ENCODE measurements at regions not wholly inside any gene's neighbourhood (a gene's known extent, or its start where the extent isn't known, plus 50 kb on each side); places are given as distances from the start of the nearest gene placed in this dataset.
A peak's percentile ranks its signal among the peaks of the same experiment; 100 is the strongest.

DNA sequence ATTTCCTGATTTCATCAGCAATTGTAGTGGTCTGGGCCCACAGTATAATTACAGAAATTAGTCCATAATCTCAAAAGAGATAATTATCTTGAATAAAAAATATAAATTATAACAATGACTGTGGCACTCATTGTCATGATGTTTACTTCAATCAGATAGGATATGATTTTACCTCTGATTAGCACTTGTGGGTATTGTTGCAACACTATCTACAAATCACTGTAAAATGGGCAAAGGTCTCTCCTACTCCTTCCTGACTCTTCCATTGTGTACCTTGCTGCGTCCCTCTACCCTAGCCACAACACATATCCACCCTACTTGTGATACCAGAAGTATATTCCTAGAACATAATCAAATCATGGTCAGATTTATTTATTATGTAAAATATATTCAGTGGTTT, 200.9 kb upstream of the TRIB2 start:
- no peak overlapping the region for H3K27ac ChIP-seq (ENCODE audit: low read length)
- no peaks in the 10 kb centered on the region for H3K4me1 ChIP-seq (ENCODE audit: control insufficient read depth, insufficient read depth, low read length)
- H3K4me3 ChIP-seq (ENCODE audit: low read depth in 2 of 2, low read length in 2 of 2): no peak overlapping the region
- H3K9me3 ChIP-seq (ENCODE audit: control insufficient read depth, insufficient read depth, low read depth, low read length): no peaks in the 10 kb centered on the region
- no peaks in the 10 kb centered on the region for H3K36me3 ChIP-seq (ENCODE audit: control insufficient read depth, insufficient read depth, low read length)
- no TSS peak for BruUV-seq (replicated peaks)
- in situ Hi-C loops (cut with HindIII; ENCODE audit: low pct_unique_long_range_greater_than_20kb, low sequenced_read_pairs): no loop called here
- TF ChIP-seq POLR2AphosphoS5 (IDR thresholded peaks at IDR 0.05; ENCODE audit: low read depth, low read length) (no peak), TCF7L2 (IDR thresholded peaks at IDR 0.05; ENCODE audit: low read depth, low read length) (no peak), SIN3A (IDR thresholded peaks at IDR 0.05; ENCODE audit: borderline replicate concordance, insufficient read depth, low read depth, low read length) (no peak)
- TF ChIP-seq, protein P1, sequence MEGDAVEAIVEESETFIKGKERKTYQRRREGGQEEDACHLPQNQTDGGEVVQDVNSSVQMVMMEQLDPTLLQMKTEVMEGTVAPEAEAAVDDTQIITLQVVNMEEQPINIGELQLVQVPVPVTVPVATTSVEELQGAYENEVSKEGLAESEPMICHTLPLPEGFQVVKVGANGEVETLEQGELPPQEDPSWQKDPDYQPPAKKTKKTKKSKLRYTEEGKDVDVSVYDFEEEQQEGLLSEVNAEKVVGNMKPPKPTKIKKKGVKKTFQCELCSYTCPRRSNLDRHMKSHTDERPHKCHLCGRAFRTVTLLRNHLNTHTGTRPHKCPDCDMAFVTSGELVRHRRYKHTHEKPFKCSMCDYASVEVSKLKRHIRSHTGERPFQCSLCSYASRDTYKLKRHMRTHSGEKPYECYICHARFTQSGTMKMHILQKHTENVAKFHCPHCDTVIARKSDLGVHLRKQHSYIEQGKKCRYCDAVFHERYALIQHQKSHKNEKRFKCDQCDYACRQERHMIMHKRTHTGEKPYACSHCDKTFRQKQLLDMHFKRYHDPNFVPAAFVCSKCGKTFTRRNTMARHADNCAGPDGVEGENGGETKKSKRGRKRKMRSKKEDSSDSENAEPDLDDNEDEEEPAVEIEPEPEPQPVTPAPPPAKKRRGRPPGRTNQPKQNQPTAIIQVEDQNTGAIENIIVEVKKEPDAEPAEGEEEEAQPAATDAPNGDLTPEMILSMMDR (IDR thresholded peaks at IDR 0.05): no peak
- no peaks in the 10 kb centered on the region for H3K27me3 ChIP-seq (ENCODE audit: control insufficient read depth, insufficient read depth, low read length)
- DNase-seq (ENCODE audit: low read depth, low spot score) (no peak), ATAC-seq (no peak)
- POLR2A ChIA-PET: no interaction called here
- CTCF ChIA-PET: no interaction called here
- intact Hi-C loops (cut with micrococcal nuclease; ENCODE audit: unreplicated experiment): no loop called here

DNA sequence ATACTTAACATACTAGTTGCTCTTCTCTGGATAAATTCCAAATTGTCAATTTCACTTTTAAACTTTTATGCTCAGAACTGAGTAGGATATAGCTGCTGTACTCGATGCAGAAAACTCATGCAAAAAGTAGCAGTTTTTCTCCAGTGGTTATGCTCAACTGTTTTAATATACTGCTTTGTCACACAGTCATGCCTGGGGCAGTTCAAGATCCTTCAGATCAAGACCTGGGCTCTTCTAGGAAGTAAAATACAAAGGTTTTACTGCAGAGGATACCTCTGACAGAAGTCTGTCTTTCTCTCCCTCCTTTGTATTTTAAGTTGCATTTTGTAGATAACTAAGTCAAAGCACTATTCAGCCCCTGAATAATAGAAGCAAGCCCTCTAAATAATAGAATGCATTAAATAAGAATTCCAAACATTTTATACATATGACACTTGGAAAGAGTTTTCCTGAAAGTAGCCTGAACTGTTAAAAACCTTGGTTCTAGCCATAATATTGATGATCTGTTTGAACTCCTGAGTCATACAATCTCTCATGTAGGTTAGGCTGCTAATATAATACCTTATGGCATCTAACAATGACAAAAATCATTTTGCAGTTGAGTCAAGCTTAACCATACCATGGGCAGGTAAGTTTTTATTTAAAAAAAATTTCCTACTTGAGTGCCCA, 183.3 kb upstream of the TRIB2 start:
- DNase-seq (ENCODE audit: low read depth, low spot score): no peak
- no peaks in the 10 kb centered on the region for H3K27me3 ChIP-seq (ENCODE audit: control insufficient read depth, insufficient read depth, low read length)
- ATAC-seq: no peak
- ChIA-PET POLR2A (no interaction called here), CTCF (no interaction called here)
- no peaks in the 10 kb centered on the region for H3K9me3 ChIP-seq (ENCODE audit: control insufficient read depth, insufficient read depth, low read depth, low read length)
- peaks cover 24% of the 10 kb centered on the region for H3K4me1 ChIP-seq (ENCODE audit: control insufficient read depth, insufficient read depth, low read length)
- no TSS peak for BruUV-seq (replicated peaks)
- no peak overlapping the region for H3K4me3 ChIP-seq (ENCODE audit: low read depth in 2 of 2, low read length in 2 of 2)
- in situ Hi-C loops (cut with HindIII; ENCODE audit: low pct_unique_long_range_greater_than_20kb, low sequenced_read_pairs) (no loop called here), intact Hi-C loops (cut with micrococcal nuclease; ENCODE audit: unreplicated experiment) (loop anchor here (10.0 kb wide), 1 partner anchor 181 kb away; the partner anchor contains the start of gene TRIB2)
- TF ChIP-seq, protein P2, sequence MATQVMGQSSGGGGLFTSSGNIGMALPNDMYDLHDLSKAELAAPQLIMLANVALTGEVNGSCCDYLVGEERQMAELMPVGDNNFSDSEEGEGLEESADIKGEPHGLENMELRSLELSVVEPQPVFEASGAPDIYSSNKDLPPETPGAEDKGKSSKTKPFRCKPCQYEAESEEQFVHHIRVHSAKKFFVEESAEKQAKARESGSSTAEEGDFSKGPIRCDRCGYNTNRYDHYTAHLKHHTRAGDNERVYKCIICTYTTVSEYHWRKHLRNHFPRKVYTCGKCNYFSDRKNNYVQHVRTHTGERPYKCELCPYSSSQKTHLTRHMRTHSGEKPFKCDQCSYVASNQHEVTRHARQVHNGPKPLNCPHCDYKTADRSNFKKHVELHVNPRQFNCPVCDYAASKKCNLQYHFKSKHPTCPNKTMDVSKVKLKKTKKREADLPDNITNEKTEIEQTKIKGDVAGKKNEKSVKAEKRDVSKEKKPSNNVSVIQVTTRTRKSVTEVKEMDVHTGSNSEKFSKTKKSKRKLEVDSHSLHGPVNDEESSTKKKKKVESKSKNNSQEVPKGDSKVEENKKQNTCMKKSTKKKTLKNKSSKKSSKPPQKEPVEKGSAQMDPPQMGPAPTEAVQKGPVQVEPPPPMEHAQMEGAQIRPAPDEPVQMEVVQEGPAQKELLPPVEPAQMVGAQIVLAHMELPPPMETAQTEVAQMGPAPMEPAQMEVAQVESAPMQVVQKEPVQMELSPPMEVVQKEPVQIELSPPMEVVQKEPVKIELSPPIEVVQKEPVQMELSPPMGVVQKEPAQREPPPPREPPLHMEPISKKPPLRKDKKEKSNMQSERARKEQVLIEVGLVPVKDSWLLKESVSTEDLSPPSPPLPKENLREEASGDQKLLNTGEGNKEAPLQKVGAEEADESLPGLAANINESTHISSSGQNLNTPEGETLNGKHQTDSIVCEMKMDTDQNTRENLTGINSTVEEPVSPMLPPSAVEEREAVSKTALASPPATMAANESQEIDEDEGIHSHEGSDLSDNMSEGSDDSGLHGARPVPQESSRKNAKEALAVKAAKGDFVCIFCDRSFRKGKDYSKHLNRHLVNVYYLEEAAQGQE (IDR thresholded peaks at IDR 0.05; ENCODE audit: insufficient read depth in 1 of 2, low read depth in 2 of 2, low read length in 1 of 2): no peak
- no peak for TF ChIP-seq SIN3A (IDR thresholded peaks at IDR 0.05; ENCODE audit: borderline replicate concordance, insufficient read depth, low read depth, low read length)
- TF ChIP-seq, protein P1 (IDR thresholded peaks at IDR 0.05): no peak
- TF ChIP-seq TCF7L2 (IDR thresholded peaks at IDR 0.05; ENCODE audit: low read depth, low read length): no peak
- TF ChIP-seq POLR2AphosphoS5 (IDR thresholded peaks at IDR 0.05; ENCODE audit: low read depth, low read length): no peak
- H3K27ac ChIP-seq (ENCODE audit: low read length): peak overlapping the region; percentile 75
- H3K36me3 ChIP-seq (ENCODE audit: control insufficient read depth, insufficient read depth, low read length): no peaks in the 10 kb centered on the region

Measured in Panc1 (cell line).